DOHH2 (cell line): ENCODE measurements at regions not wholly inside any gene's neighbourhood (a gene's known extent, or its start where the extent isn't known, plus 50 kb on each side); places are given as distances from the start of the nearest gene placed in this dataset.

Source experiments
- CTCF ChIP-seq: fragments of 200-600 bp; sonication (generic); IDR thresholded peaks from one replicate; pipeline ENCODE4 v1.5.1; 2014; ENCODE audit warnings: antibody characterized with exemption, mild to moderate bottlenecking, low read depth, low read length; ENCODE audit not compliant: poor library complexity, severe bottlenecking
- EZH2phosphoT487 ChIP-seq: fragments of 200-600 bp; sonication (generic); IDR thresholded peaks from 2 replicates; pipeline ENCODE4 v1.6.1; 2017; ENCODE audit warnings: borderline replicate concordance, mild to moderate bottlenecking, antibody characterized with exemption, low read length, moderate library complexity, mixed read lengths

- TF ChIP-seq EZH2phosphoT487 = no peak
- no peak for TF ChIP-seq CTCF
Measured at GRCh38 chr3:59553076-59553475, 503.3 kb upstream of the CFAP20DC start.
